Right lung (tissue), 2 donors: ENCODE measurements at regions not wholly inside any gene's neighbourhood (a gene's known extent, or its start where the extent isn't known, plus 50 kb on each side); places are given as distances from the start of the nearest gene placed in this dataset.

ENCODE experiments used
- DNase-seq, 2 donors: peaks; one replicate each; pipeline ENCODE4 v3.0.0-alpha.2; 2013

DNA sequence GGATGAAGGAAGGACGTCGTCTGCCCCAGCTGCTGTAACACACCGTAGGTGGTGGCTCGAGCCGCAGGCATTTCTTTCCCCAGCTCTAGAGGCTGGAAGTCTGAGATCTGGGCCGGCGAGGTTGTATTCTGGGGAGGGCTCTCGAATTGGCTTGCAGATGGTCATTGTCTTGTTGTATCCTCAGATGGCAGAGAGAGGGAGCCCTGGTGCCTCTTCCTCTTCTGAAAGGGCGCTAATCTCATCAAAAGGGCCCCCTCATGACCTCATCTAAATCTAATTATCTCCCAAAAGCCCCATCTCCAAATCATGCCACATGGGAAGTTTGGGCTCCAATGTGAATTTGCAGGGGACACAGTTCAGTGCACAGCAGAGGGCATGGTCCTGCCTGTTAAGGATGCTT is 109.0 kb downstream of the SIK1 start:
- DNase-seq, result no peak

DNA sequence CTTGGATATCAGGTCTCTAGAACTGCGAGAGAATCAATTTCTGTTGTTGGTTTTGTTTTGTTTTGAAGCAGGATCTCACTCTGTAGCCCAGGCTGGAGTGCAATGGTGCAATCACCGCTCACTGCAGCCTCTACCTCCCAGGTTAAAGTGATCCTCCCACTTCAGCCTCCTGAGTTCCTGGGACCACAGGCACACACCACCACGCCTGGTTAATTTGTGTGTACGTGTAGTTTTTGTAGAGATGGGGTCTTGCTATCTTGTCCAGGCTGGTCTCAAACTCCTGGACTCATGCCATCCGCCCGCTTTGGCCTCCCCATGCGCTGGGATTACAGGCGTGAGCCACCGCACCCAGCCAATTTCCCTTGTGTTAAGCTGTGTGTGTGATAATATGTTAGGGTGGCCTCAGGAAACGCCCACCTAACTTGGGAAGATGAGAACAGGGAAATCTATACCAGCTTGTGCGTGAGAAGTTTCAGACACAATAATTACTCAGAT is 109.6 kb downstream of the SIK1 start:
- no peak for DNase-seq

- DNase-seq, result no peak
Observed at GRCh38 chr21:43316156-43316845, 110.6 kb downstream of the SIK1 start.

DNA sequence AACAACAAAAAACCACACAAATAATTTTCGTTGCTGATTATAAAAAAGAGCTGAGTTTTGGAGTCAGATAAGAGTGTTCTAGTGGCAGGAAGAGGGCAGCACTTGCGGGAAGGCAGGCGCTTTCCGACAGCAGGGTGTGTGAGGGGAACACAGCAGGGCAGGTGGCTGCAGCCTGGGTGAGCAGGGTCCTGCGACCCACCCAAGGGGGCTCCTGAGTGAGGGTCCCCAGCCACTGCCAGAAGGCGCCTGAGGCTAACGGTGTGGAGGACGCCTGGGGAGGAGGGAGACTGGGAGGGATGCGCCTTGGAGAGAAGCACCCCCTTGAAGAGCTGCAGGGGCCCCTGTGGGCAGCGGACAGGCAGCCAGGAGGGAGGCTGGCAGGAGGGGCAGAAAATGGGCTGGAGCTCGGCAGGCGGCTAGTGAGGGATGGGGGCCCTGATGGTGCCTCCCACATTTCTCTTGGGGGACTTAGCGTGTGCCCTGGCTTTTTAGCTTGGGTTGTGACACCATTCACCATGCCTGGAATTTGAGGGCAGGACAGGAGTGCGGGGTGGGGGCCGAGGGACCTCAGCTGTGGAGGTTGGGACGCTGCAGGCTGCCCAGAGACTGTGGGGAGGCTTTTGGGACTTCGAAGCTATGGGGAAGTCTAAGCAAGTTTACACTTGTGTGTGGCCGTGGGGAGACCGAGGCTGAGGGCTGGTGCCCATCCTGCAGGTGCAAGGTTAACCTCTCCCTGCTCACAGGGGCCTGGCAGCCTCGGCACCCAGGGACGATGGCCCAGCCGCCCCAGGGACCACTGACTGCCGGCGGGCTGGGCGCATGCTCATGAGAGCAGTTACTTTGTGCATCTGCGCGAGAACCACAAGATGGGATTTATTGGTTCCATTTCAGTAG is 111.4 kb downstream of the SIK1 start:
- no peak for DNase-seq

- no peak for DNase-seq
Observed at GRCh38 chr21:43313939-43314405, 113.0 kb downstream of the SIK1 start.

DNA sequence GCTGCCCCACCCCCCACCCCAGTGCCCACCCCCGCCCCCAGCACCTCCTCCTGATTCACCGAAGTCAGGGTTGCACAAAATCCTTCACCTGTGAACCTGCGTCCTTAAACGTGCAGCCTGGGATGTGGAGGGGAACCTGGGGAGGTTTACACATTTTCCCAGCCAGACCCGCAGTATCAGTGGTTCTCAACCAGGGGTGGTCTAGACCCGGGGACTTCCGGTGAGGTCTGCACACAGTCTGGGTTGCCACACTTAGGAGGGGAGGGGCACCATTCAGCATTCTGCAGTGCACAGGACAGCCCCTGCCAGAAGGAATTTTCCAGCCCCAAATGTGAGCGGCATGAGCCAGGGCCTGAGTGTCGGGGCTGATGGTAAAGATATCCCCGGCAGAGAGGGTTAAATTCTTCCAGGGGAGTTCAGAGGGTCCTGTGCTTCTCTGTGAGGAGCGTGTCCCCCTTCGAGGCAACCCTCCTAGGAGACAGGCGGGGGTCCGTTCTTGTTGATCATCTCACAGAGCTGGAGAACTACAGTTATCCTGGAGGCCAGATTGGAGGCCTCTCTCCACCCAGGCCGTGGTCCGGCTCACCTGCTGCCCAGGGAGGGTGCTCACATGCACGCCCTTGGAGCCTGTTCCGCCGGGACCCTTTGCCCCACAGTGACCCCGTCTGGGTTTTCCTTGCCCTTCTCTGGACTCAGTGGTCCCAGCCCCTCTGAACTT is 113.6 kb downstream of the SIK1 start:
- DNase-seq, result no peak

- no peak for DNase-seq
Observed at GRCh38 chr21:43312751-43313169, 114.2 kb downstream of the SIK1 start.

DNA sequence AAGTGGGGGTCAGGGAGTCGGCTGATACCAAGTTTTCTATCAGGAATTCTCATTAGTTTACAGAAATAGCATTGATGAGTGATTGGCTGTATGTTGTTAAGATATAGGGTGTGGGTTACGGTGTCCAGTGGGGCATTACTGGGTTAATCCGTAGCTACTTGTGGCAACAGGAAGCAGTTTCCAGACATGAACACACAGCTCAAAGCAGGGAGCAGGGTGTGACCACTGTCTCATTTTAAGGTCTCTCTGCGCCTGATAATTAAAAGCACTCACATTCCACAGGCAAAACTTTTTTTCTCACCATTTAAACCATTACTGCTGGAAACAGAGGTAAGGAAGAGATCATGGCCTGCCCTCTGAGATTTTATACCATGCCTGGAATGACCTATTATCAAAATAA is 114.9 kb downstream of the SIK1 start:
- DNase-seq, result no peak

- no peak for DNase-seq
Observed at GRCh38 chr21:43311301-43311817, 115.6 kb downstream of the SIK1 start.

GRCh38 chr21:43308815-43309283 is 118.1 kb downstream of the SIK1 start:
- no peak for DNase-seq

DNA sequence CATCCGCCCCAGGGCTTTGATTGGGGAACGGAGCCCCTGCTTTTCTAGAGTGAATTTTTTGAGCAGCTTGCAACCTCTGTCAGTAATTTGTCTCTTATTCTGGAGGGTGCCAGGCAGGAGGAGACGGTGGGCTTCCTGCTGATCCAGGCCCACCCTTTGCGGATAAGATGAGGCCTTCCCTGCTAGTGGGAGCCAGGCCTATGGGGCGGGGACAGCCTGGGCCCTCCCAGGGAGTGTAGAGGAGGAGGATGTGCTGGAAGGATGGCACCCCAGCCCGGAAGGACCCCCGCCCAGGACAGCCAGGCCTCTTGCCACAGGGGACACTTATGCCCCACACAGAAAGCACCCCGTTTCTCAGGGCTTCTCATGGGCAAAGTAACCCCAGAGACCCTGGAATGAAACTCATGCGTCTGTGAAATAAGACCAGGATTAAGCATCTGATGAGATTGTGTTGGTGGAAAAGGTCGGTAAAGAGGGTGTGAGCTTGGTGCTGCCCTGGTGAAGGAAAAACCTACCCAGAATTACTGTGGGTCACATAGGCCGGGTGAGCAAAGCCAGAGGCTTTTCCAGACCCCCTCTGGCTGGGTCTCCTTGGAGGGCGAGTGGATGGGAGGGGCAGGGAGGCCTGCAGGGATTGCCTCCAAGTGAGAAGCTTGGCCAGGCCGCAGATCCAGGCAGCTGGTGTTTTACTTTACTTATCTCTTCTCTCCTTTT is 118.7 kb downstream of the SIK1 start:
- DNase-seq, result no peak

GRCh38 chr21:43307677-43308070 is 119.3 kb downstream of the SIK1 start:
- DNase-seq, result no peak

DNA sequence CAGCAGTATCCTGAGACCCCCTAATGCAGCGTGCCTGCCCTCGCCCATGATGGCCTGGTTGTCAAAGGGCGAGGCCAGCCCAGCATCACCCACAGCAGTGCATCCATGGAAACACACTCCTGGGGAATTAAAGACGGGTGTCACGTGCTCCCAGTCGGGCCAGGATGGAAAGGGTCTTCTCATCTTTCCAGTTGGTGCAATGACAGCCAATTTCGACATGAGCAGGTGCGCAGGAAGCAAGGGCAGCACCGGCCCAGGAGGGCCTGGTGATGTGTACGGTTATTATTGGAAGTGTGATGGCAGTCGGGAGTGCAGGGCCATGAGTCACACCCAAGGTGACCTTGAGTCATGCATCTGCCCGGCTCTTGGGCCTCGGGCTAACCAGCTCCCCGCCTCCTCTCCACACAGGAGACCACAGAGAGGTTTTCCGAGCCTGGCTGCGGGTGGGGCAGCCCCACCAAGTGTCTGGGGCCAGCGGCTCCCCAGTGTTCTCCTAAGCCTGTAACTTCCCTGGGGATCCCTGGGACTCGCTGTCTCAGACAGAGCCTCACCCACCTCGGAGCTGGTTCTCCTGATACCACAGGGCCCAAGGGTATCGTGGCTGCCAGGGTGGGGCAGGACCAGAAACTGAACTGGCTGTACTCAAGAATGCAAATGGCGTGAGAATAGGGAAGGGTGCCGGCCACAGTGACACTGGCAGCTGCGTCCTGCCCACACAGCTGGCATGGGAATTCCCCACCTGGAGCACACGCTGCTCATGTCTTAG is 119.8 kb downstream of the SIK1 start:
- no peak for DNase-seq

DNA sequence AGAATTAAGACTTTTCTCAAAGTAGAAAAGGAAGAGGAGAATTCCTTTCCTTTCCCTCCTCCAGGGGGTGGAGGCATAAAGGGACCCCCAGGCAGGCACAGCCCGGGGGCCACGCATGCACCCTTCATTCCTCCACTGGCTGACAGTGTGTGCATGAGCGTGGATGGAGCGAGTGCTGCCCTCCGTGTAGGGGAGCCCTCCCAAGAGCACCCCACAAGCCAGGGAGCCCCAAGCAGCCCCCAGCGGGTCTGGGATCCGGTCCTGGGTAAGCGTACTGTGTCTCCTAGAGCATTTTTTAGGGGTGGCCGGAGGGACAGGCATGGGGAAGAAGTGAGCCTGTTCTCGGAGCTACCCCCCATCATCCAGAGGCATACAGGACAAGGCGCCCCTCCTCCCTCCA is 120.5 kb downstream of the SIK1 start:
- DNase-seq, result no peak

DNA sequence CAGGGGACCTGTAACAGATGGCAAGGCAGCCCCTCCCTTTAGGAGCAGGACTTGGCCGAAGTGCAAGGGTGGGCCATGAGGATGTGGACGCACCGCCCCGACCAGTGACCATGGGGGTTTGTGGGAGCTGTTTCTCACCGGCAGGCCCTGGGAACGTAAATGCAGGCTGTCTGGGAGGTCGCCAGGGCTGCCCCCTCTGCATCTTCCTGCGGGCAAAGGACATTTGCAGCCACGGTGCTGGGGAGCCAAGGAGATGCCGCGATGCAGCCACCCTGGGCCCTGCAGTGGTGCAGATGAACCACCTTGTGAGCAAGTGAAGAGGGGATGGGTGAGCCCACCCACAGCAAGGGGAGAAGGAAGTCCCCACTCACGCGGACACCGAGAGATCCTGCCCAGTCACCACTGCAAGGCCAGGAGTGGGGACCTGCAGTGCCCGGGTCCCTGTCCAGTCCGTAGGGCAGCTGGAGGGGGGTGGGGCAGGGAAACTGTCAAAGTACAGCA is 121.1 kb downstream of the SIK1 start:
- DNase-seq, result no peak

- DNase-seq, result no peak
Observed at GRCh38 chr21:43305336-43305665, 121.6 kb downstream of the SIK1 start.

- DNase-seq, result no peak
Observed at GRCh38 chr21:43304621-43305335, 122.2 kb downstream of the SIK1 start.

GRCh38 chr21:43304206-43304605 is 122.7 kb downstream of the SIK1 start:
- DNase-seq, result no peak

GRCh38 chr21:43303275-43304178 is 123.4 kb downstream of the SIK1 start:
- DNase-seq, result no peak
